T-helper 2 cell treated with Interferon-gamma antibody and Interleukin-4, amounts not matched to agents 5 μg/mL and 100 μg/mL, for 36 hours (primary cell): ENCODE measurements at regions not wholly inside any gene's neighbourhood (a gene's known extent, or its start where the extent isn't known, plus 50 kb on each side); places are given as distances from the start of the nearest gene placed in this dataset.

Experiments used
- DNase-seq: peaks from one replicate; pipeline ENCODE4 v3.0.0; 2021; ENCODE audit warnings: low spot score
- H3K27ac Mint-ChIP-seq: one replicate; pipeline ENCODE4 v1.8.0; 2021; ENCODE audit warnings: mild to moderate bottlenecking, mixed read lengths
- H3K27me3 Mint-ChIP-seq: one replicate; pipeline ENCODE4 v1.8.0; 2021; ENCODE audit warnings: low read depth, mixed read lengths
- H3K36me3 Mint-ChIP-seq: one replicate; pipeline ENCODE4 v1.8.0; 2021; ENCODE audit warnings: low read depth, mixed read lengths
- H3K4me1 Mint-ChIP-seq: one replicate; pipeline ENCODE4 v1.8.0; 2021; ENCODE audit warnings: low read depth, mixed read lengths
- H3K4me3 Mint-ChIP-seq: one replicate; pipeline ENCODE4 v1.8.0; 2022; ENCODE audit warnings: mild to moderate bottlenecking, moderate library complexity, mixed read lengths
- H3K9me3 Mint-ChIP-seq: one replicate; pipeline ENCODE4 v1.8.0; 2021; ENCODE audit warnings: mixed read lengths

GRCh38 chr4:101594588-101594987, 195.9 kb upstream of the BANK1 start:
- Mint-ChIP-seq H3K4me1 (no peaks in the 10 kb centered on the region), H3K36me3 (no peaks in the 10 kb centered on the region)

GRCh38 chr4:101593666-101594065, 196.9 kb upstream of the BANK1 start:
- peaks cover 5% of the 10 kb centered on the region for H3K27me3 Mint-ChIP-seq
- H3K36me3 Mint-ChIP-seq, result no peaks in the 10 kb centered on the region
- no peak overlapping the region for H3K27ac Mint-ChIP-seq
- H3K4me3 Mint-ChIP-seq, result no peak overlapping the region
- no peak for DNase-seq
- H3K9me3 Mint-ChIP-seq, result no peaks in the 10 kb centered on the region
- no peaks in the 10 kb centered on the region for H3K4me1 Mint-ChIP-seq

More at GRCh38 chr4:101594588-101594987, 195.9 kb upstream of the BANK1 start:
- Mint-ChIP-seq H3K9me3 (no peaks in the 10 kb centered on the region), H3K27ac (no peak overlapping the region), H3K4me3 (no peak overlapping the region), H3K27me3 (peaks cover 5% of the 10 kb centered on the region)
- DNase-seq, result no peak

GRCh38 chr4:101584306-101584705, 206.2 kb upstream of the BANK1 start:
- H3K27me3 Mint-ChIP-seq, result no peaks in the 10 kb centered on the region
- no peak overlapping the region for H3K27ac Mint-ChIP-seq
- no peak overlapping the region for H3K4me3 Mint-ChIP-seq
- DNase-seq, result no peak
- peaks cover 19% of the 10 kb centered on the region for H3K9me3 Mint-ChIP-seq
- no peaks in the 10 kb centered on the region for H3K4me1 Mint-ChIP-seq
- H3K36me3 Mint-ChIP-seq, result no peaks in the 10 kb centered on the region

GRCh38 chr4:101563126-101563525, 215.8 kb upstream of the PPP3CA start:
- Mint-ChIP-seq H3K27ac (no peak overlapping the region), H3K27me3 (peaks cover 4% of the 10 kb centered on the region), H3K36me3 (no peaks in the 10 kb centered on the region), H3K4me1 (no peaks in the 10 kb centered on the region), H3K4me3 (no peak overlapping the region), H3K9me3 (peaks cover 8% of the 10 kb centered on the region)
- DNase-seq, result no peak

- no peaks in the 10 kb centered on the region for H3K27me3 Mint-ChIP-seq
- DNase-seq, result no peak
- no peaks in the 10 kb centered on the region for H3K36me3 Mint-ChIP-seq
- H3K9me3 Mint-ChIP-seq, result peaks cover 17% of the 10 kb centered on the region
- no peak overlapping the region for H3K27ac Mint-ChIP-seq
- H3K4me3 Mint-ChIP-seq, result no peak overlapping the region
- H3K4me1 Mint-ChIP-seq, result no peaks in the 10 kb centered on the region
Measured at GRCh38 chr4:101556842-101557241, 209.5 kb upstream of the PPP3CA start.

- Mint-ChIP-seq H3K36me3 (no peaks in the 10 kb centered on the region), H3K27me3 (no peaks in the 10 kb centered on the region), H3K9me3 (peaks cover 17% of the 10 kb centered on the region), H3K4me3 (no peak overlapping the region), H3K27ac (no peak overlapping the region), H3K4me1 (no peaks in the 10 kb centered on the region)
- no peak for DNase-seq
Measured at GRCh38 chr4:101555341-101555880, 208.1 kb upstream of the PPP3CA start.

GRCh38 chr4:101540336-101540735, 193.0 kb upstream of the PPP3CA start:
- Mint-ChIP-seq H3K4me3 (no peak overlapping the region), H3K36me3 (no peaks in the 10 kb centered on the region), H3K27ac (no peak overlapping the region), H3K9me3 (no peaks in the 10 kb centered on the region), H3K4me1 (no peaks in the 10 kb centered on the region), H3K27me3 (peaks cover 14% of the 10 kb centered on the region)
- DNase-seq, result no peak

- peaks cover 17% of the 10 kb centered on the region for H3K27me3 Mint-ChIP-seq
- H3K9me3 Mint-ChIP-seq, result no peaks in the 10 kb centered on the region
- H3K4me3 Mint-ChIP-seq, result no peak overlapping the region
- H3K36me3 Mint-ChIP-seq, result no peaks in the 10 kb centered on the region
- H3K4me1 Mint-ChIP-seq, result peaks cover 7% of the 10 kb centered on the region
- DNase-seq, result no peak
- no peak overlapping the region for H3K27ac Mint-ChIP-seq
Measured at GRCh38 chr4:101528526-101528925, 181.2 kb upstream of the PPP3CA start.

GRCh38 chr4:101527188-101527587, 179.9 kb upstream of the PPP3CA start:
- H3K4me1 Mint-ChIP-seq, result peaks cover 7% of the 10 kb centered on the region
- DNase-seq, result peak; percentile 78
- no peaks in the 10 kb centered on the region for H3K9me3 Mint-ChIP-seq
- H3K27me3 Mint-ChIP-seq, result peaks cover 17% of the 10 kb centered on the region
- H3K4me3 Mint-ChIP-seq, result no peak overlapping the region
- no peak overlapping the region for H3K27ac Mint-ChIP-seq
- H3K36me3 Mint-ChIP-seq, result no peaks in the 10 kb centered on the region

GRCh38 chr4:101515566-101515965, 168.2 kb upstream of the PPP3CA start:
- H3K27ac Mint-ChIP-seq, result no peak overlapping the region
- H3K36me3 Mint-ChIP-seq, result no peaks in the 10 kb centered on the region
- H3K9me3 Mint-ChIP-seq, result no peaks in the 10 kb centered on the region
- H3K4me3 Mint-ChIP-seq, result no peak overlapping the region
- H3K4me1 Mint-ChIP-seq, result peaks cover 4% of the 10 kb centered on the region
- peaks cover 14% of the 10 kb centered on the region for H3K27me3 Mint-ChIP-seq
- no peak for DNase-seq

GRCh38 chr4:101515099-101515498, 167.8 kb upstream of the PPP3CA start:
- no peak overlapping the region for H3K4me3 Mint-ChIP-seq
- no peaks in the 10 kb centered on the region for H3K36me3 Mint-ChIP-seq
- H3K4me1 Mint-ChIP-seq, result peaks cover 4% of the 10 kb centered on the region
- peaks cover 14% of the 10 kb centered on the region for H3K27me3 Mint-ChIP-seq
- no peak for DNase-seq
- H3K9me3 Mint-ChIP-seq, result no peaks in the 10 kb centered on the region
- no peak overlapping the region for H3K27ac Mint-ChIP-seq

GRCh38 chr4:101512416-101512815, 165.1 kb upstream of the PPP3CA start:
- Mint-ChIP-seq H3K9me3 (no peaks in the 10 kb centered on the region), H3K36me3 (no peaks in the 10 kb centered on the region), H3K4me1 (peaks cover 4% of the 10 kb centered on the region), H3K27me3 (peaks cover 10% of the 10 kb centered on the region), H3K4me3 (no peak overlapping the region), H3K27ac (no peak overlapping the region)
- no peak for DNase-seq

GRCh38 chr4:101501421-101501820, 154.1 kb upstream of the PPP3CA start:
- Mint-ChIP-seq H3K27ac (no peak overlapping the region), H3K9me3 (no peaks in the 10 kb centered on the region), H3K4me1 (no peaks in the 10 kb centered on the region), H3K27me3 (peaks cover 3% of the 10 kb centered on the region), H3K36me3 (no peaks in the 10 kb centered on the region), H3K4me3 (no peak overlapping the region)
- no peak for DNase-seq

GRCh38 chr4:101500742-101501141, 153.4 kb upstream of the PPP3CA start:
- H3K27ac Mint-ChIP-seq, result no peak overlapping the region
- H3K9me3 Mint-ChIP-seq, result no peaks in the 10 kb centered on the region
- no peaks in the 10 kb centered on the region for H3K4me1 Mint-ChIP-seq
- peaks cover 3% of the 10 kb centered on the region for H3K27me3 Mint-ChIP-seq
- H3K4me3 Mint-ChIP-seq, result no peak overlapping the region
- no peaks in the 10 kb centered on the region for H3K36me3 Mint-ChIP-seq
- DNase-seq, result no peak

- Mint-ChIP-seq H3K4me1 (no peaks in the 10 kb centered on the region), H3K36me3 (no peaks in the 10 kb centered on the region), H3K4me3 (no peak overlapping the region), H3K9me3 (no peaks in the 10 kb centered on the region), H3K27me3 (peaks cover 7% of the 10 kb centered on the region), H3K27ac (no peak overlapping the region)
- DNase-seq, result no peak
Measured at GRCh38 chr4:101475246-101475645, 127.9 kb upstream of the PPP3CA start.
